Cardiac fibroblast (primary cell): ENCODE measurements at regions not wholly inside any gene's neighbourhood (a gene's known extent, or its start where the extent isn't known, plus 50 kb on each side); places are given as distances from the start of the nearest gene placed in this dataset.

Source experiments
- DNase-seq, 2 donors: peaks; one replicate each; pipeline versions ENCODE4 v3.0.0 to v3.0.0-alpha.2; 2010; ENCODE audit warnings: low read depth in 2 of 2
- H3K4me3 ChIP-seq, 2 donors: replicated peaks in 1 of 2; 1 replicate in 1 of 2; 2 replicates in 1 of 2; pipeline ENCODE4 v1.5.1; 2011; ENCODE audit warnings: low read depth in 2 of 2, low read length in 2 of 2, mild to moderate bottlenecking in 2 of 2, moderate library complexity in 1 of 2
- CTCF ChIP-seq: IDR thresholded peaks from one replicate; pipeline ENCODE4 v1.5.1; 2011; ENCODE audit warnings: low read depth, mild to moderate bottlenecking, low read length, inconsistent platforms

- no peak overlapping the region for H3K4me3 ChIP-seq
- no peak for DNase-seq
- no peak for TF ChIP-seq CTCF
Measured at GRCh38 chr10:23886355-23886754, 322.6 kb upstream of the KIAA1217 start.

- DNase-seq: no peak
- no peak for TF ChIP-seq CTCF
- no peak overlapping the region for H3K4me3 ChIP-seq
Measured at GRCh38 chr10:23891301-23891700, 317.6 kb upstream of the KIAA1217 start.

- TF ChIP-seq CTCF: no peak
- no peak for DNase-seq
- no peak overlapping the region for H3K4me3 ChIP-seq
Measured at GRCh38 chr10:23892296-23892695, 316.6 kb upstream of the KIAA1217 start.

GRCh38 chr10:23897267-23897666, 311.7 kb upstream of the KIAA1217 start:
- DNase-seq: no peak
- no peak for TF ChIP-seq CTCF
- no peak overlapping the region for H3K4me3 ChIP-seq

GRCh38 chr10:23897861-23898260, 311.1 kb upstream of the KIAA1217 start:
- TF ChIP-seq CTCF: no peak
- H3K4me3 ChIP-seq: no peak overlapping the region
- no peak for DNase-seq

GRCh38 chr10:23899166-23899565, 309.8 kb upstream of the KIAA1217 start:
- DNase-seq: no peak
- H3K4me3 ChIP-seq: no peak overlapping the region
- no peak for TF ChIP-seq CTCF

- H3K4me3 ChIP-seq: no peak overlapping the region
- DNase-seq: no peak
- TF ChIP-seq CTCF: no peak
Measured at GRCh38 chr10:23910291-23910690, 298.6 kb upstream of the KIAA1217 start.
